Activated CD8-positive, alpha-beta T cell treated with anti-CD3 and anti-CD28 coated beads, Interleukin-2, amount 10 ng/mL, durations not matched to agents 7 days and 5 days (primary cell): ENCODE measurements at regions not wholly inside any gene's neighbourhood (a gene's known extent, or its start where the extent isn't known, plus 50 kb on each side); places are given as distances from the start of the nearest gene placed in this dataset.

Experiments used
- ATAC-seq: fragments of 150-1000 bp; cut with Tn5 transposase; one replicate; pipeline ENCODE4 v1.10.0; 2021; ENCODE audit warnings: moderate library complexity
- CTCF ChIA-PET: fragments of 350-600 bp; sonication (Branson Sonifier 250); formaldehyde crosslinking; loops from one replicate; lab custom pipeline; 2021; ENCODE audit warnings: antibody characterized with exemption; lab: Charles Lee
- POLR2A ChIA-PET: fragments of 350-600 bp; sonication (Branson Sonifier 250); formaldehyde crosslinking; loops from one replicate; lab custom pipeline; 2021; ENCODE audit warnings: antibody characterized with exemption; lab: Charles Lee
- DNase-seq: peaks from one replicate; pipeline ENCODE4 v3.0.0-alpha.2; 2020
- H3K27ac Mint-ChIP-seq: one replicate; pipeline ENCODE4 v1.8.0; 2021; ENCODE audit warnings: mild to moderate bottlenecking, mixed read lengths
- H3K27me3 Mint-ChIP-seq: one replicate; pipeline ENCODE4 v1.8.0; 2021; ENCODE audit warnings: low read depth, mixed read lengths
- H3K36me3 Mint-ChIP-seq: one replicate; pipeline ENCODE4 v1.8.0; 2021; ENCODE audit warnings: low read depth, mixed read lengths
- H3K4me1 Mint-ChIP-seq: one replicate; pipeline ENCODE4 v1.8.0; 2021; ENCODE audit warnings: low read depth, mixed read lengths
- H3K4me3 Mint-ChIP-seq: one replicate; pipeline ENCODE4 v1.8.0; 2021; ENCODE audit warnings: mild to moderate bottlenecking, mixed read lengths
- H3K9me3 Mint-ChIP-seq: one replicate; pipeline ENCODE4 v1.8.0; 2022; ENCODE audit warnings: mixed read lengths; ENCODE audit not compliant: insufficient read depth

DNA sequence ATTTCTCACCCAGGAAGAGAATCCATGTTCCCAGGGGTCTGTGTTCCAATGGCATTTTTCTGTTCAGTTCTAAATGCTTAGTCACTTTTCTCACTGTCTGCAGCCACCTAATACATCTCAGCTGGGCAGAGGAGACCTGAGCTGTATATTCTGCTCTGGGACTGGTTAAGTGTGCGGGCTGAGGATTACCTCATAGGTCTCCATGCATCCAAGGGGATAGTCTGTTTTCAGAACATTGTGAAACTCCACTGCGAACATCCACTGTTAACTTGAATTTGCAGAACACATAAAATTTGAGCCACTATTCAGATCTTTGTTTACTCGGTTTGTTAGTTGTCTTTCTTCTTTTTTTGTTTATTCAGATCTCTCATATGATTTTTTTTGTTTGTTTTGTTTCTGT lies 947.1 kb downstream of the TFAP2A start:
- Mint-ChIP-seq H3K27me3 (no peaks in the 10 kb centered on the region), H3K9me3 (peaks cover 5% of the 10 kb centered on the region), H3K36me3 (no peaks in the 10 kb centered on the region), H3K4me1 (no peaks in the 10 kb centered on the region), H3K27ac (no peak overlapping the region), H3K4me3 (no peak overlapping the region)
- no peak for DNase-seq
- ChIA-PET POLR2A (no interaction called here), CTCF (no interaction called here)
- ATAC-seq: no peak

DNA sequence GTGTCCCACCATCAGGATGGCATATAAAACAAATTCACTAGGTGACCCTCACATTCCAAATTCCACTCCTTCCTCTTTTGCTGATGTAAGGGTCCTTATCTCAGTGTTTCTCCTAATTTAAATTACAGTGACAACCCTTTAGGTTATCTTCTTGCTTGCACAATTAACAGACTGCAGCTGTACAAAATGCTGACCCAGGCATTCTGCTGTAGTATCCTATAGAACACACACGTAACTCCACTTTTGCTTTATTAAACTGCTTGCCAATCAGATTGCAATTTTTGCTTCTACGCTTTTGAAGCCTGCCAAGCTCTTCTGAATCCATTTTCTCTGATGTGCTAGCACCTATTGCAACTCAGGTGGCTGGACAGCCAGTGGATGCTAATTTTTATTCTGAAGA lies 950.3 kb downstream of the TFAP2A start:
- Mint-ChIP-seq H3K9me3 (peaks cover 13% of the 10 kb centered on the region), H3K4me1 (no peaks in the 10 kb centered on the region), H3K27me3 (no peaks in the 10 kb centered on the region)

DNA sequence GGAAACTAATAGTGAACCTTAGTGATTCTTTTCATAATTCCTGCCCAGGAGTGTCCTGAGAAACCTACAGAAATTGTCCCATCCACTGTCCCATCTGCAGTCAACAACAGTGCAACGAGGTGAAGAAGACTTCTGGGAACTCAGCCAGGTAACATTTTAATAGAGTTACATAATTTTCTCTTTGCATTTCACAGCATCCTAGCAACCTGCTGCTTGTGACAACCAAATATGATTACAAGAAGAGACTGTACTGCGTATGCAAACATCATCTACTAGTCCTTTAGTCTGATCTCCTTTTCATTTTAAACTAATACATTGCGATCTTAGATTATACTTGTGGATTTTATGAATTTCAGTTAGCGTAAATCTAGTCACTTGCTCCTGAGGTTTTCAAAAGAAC lies 951.6 kb downstream of the TFAP2A start:
- H3K27me3 Mint-ChIP-seq: no peaks in the 10 kb centered on the region
- CTCF ChIA-PET: no interaction called here
- H3K9me3 Mint-ChIP-seq: peaks cover 13% of the 10 kb centered on the region

More for the DNA sequence above, 950.3 kb downstream of the TFAP2A start:
- no peak overlapping the region for H3K4me3 Mint-ChIP-seq
- H3K36me3 Mint-ChIP-seq: no peaks in the 10 kb centered on the region
- ChIA-PET POLR2A (no interaction called here), CTCF (no interaction called here)
- no peak for DNase-seq
- no peak for ATAC-seq
- H3K27ac Mint-ChIP-seq: no peak overlapping the region

DNA sequence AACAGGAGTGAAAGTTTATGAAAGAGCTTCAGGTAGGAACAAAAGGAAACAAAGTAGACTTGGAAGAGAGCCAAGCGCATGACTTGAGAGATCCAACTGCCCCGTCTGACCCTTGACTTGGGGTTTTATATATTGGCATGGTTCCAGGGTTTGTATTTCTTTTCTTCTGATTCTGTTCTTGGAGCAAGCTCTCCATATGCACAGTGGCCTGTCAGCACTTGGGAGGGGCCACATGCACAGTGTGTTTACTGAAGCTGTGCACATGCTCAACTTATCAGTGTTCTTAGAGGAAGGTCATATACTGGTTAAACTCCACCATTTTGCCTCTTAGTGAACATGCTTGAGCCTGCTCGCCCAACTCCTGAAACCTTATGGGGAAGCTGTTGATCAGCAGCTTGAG lies 953.7 kb downstream of the TFAP2A start:
- Mint-ChIP-seq H3K4me1 (no peaks in the 10 kb centered on the region), H3K27me3 (no peaks in the 10 kb centered on the region), H3K36me3 (no peaks in the 10 kb centered on the region), H3K4me3 (no peak overlapping the region), H3K27ac (no peak overlapping the region), H3K9me3 (peaks cover 7% of the 10 kb centered on the region)
- DNase-seq (no peak), ATAC-seq (no peak)
- POLR2A ChIA-PET: no interaction called here
- CTCF ChIA-PET: no interaction called here

More for the DNA sequence above, 951.6 kb downstream of the TFAP2A start:
- H3K27ac Mint-ChIP-seq: no peak overlapping the region
- H3K36me3 Mint-ChIP-seq: no peaks in the 10 kb centered on the region
- POLR2A ChIA-PET: no interaction called here
- no peaks in the 10 kb centered on the region for H3K4me1 Mint-ChIP-seq
- DNase-seq (no peak), ATAC-seq (no peak)
- H3K4me3 Mint-ChIP-seq: no peak overlapping the region

DNA sequence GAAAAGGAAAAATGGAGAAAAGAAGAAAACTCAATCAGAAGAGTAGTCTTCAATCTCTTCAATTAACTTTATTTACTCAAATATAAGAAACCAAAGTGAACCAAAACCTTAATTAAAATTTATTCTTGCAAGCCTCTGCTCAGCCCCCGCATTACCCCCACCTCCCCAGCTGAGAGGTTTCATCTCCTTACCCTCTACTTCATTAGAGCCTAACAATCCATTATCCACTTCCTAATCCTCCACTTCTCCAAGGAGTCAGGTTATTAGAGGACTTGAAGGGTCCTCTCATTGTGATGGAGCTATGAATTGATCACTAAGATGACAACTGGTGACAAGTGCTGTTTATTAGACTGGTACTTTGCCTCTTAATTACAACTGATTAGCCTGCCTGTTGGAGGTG lies 956.5 kb downstream of the TFAP2A start:
- ChIA-PET POLR2A (no interaction called here), CTCF (no interaction called here)
- ATAC-seq (no peak), DNase-seq (no peak)
- Mint-ChIP-seq H3K4me1 (no peaks in the 10 kb centered on the region), H3K27ac (no peak overlapping the region), H3K9me3 (peaks cover 7% of the 10 kb centered on the region), H3K4me3 (no peak overlapping the region), H3K27me3 (no peaks in the 10 kb centered on the region), H3K36me3 (no peaks in the 10 kb centered on the region)

DNA sequence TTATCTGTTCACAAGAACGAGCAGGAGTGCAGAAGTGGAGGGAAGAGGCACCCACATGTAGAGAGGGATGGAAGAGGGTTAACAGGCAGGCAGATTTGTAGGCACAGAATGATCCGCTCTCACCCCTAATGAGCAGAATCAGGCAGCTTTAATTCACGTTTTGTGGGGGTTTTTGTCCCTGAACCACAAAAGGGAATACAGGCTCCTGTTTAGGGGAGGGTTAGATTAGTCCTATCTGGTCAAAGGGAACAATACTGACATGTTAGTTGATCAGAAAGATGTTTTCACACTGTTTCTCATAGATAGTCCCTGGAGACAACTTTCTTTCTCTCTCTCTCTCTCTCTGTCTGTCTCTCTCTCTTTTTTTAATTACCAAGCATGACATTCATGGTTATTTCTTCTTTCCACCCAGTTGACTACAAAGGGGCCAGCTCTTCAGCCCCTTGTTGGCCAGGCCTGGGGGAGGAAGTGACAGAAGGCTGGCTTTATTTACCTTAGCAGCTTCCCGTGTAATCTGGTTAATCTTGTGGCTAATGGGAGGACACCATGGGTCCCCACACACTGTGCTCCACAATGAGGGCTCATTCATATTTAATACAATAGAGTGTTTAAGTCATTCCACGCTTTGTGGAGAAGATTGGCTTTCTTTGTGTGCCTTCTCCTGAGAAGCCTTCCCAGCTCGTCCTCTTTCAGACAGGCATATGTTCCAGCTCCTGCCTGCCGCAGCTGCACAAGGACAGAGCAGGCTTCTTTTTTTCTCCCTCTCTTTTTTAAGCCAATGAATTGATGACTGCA lies 958.8 kb downstream of the TFAP2A start:
- CTCF ChIA-PET: no interaction called here
- no peaks in the 10 kb centered on the region for H3K36me3 Mint-ChIP-seq
- DNase-seq (no peak), ATAC-seq (no peak)
- H3K27me3 Mint-ChIP-seq: no peaks in the 10 kb centered on the region
- H3K27ac Mint-ChIP-seq: no peak overlapping the region
- H3K4me3 Mint-ChIP-seq: no peak overlapping the region
- POLR2A ChIA-PET: no interaction called here
- no peaks in the 10 kb centered on the region for H3K4me1 Mint-ChIP-seq
- peaks cover under 1% of the 10 kb centered on the region for H3K9me3 Mint-ChIP-seq

DNA sequence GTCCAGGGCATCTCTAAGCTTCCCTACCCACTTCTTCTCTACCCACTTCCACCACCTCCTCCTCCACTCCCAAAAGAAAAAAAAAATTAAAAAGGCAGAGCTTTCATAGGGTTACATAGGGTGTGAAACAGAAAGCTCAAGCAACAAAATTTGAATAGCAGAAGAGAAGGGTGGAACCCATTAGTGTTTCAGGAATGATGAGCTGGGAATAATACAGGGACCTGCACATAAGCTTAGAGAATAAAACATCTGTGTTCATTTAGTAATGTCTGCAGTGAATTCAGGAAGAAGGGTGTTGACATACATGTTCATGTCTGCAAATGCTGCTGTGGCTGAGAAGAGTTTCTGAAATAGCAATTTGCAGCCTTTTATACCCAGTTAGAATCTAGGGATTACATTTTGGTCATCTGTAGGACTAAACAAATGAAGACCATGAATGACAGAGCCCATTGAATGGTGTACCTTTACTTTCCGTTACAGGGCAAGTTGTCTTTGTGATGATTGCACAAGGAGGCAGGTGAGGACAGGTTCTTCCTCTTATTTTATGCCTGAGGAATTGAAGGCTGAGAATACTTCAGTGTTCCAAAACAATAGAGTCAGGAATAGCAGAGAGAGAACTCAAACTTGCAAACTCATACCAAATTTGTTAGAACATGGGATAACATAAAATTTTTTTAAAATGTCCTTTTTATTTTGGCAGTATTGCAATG lies 975.1 kb downstream of the TFAP2A start:
- ChIA-PET POLR2A (no interaction called here), CTCF (no interaction called here)
- Mint-ChIP-seq H3K9me3 (peaks cover 12% of the 10 kb centered on the region), H3K27me3 (no peaks in the 10 kb centered on the region), H3K4me3 (no peak overlapping the region), H3K27ac (no peak overlapping the region), H3K4me1 (no peaks in the 10 kb centered on the region), H3K36me3 (no peaks in the 10 kb centered on the region)
- no peak for ATAC-seq
- DNase-seq: no peak

DNA sequence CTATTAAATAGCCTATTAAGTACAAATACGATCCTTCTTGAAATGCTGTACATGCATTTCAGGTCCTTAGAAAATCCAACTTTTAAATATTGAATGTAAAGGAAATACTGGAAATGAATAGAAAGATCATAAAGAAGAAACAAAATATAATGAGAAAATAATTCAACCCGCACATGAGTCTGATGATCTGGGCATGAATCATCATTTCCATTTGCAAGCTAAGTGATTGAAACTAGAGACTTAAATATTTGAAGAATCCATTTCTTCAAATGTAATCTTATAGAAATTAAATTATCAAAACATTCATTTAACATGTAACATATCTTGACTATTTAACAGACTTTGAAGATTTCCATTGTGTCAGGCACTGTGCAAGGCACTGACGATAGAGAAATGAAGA lies 977.0 kb downstream of the TFAP2A start:
- ATAC-seq: no peak
- Mint-ChIP-seq H3K36me3 (no peaks in the 10 kb centered on the region), H3K9me3 (peaks cover 15% of the 10 kb centered on the region), H3K4me3 (no peak overlapping the region), H3K4me1 (no peaks in the 10 kb centered on the region), H3K27me3 (no peaks in the 10 kb centered on the region), H3K27ac (no peak overlapping the region)
- CTCF ChIA-PET: no interaction called here
- POLR2A ChIA-PET: no interaction called here
- DNase-seq: no peak

DNA sequence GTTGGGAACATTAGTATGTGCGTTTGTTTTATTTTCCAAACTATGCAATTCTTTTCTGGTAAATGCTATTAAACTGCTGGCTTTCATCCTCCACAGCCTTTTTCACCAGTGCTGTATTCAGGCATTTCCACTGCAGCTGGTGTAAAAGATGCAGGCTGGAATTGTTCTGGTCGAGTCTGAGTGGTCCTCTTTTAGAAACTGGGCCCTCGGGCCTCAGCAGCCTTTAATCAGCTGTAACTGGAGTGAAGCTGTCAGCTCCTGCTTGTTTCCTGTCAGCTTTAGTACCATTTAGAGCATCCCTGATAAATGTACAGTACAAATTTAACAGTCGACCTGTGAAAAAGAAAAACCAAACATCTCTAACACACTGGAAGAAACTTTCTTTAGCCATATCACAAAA lies 979.6 kb downstream of the TFAP2A start:
- ChIA-PET POLR2A (no interaction called here), CTCF (no interaction called here)
- H3K4me3 Mint-ChIP-seq: no peak overlapping the region
- H3K9me3 Mint-ChIP-seq: peaks cover 11% of the 10 kb centered on the region
- no peak for ATAC-seq
- no peaks in the 10 kb centered on the region for H3K27me3 Mint-ChIP-seq
- H3K4me1 Mint-ChIP-seq: no peaks in the 10 kb centered on the region
- no peaks in the 10 kb centered on the region for H3K36me3 Mint-ChIP-seq
- H3K27ac Mint-ChIP-seq: no peak overlapping the region
- DNase-seq: no peak

DNA sequence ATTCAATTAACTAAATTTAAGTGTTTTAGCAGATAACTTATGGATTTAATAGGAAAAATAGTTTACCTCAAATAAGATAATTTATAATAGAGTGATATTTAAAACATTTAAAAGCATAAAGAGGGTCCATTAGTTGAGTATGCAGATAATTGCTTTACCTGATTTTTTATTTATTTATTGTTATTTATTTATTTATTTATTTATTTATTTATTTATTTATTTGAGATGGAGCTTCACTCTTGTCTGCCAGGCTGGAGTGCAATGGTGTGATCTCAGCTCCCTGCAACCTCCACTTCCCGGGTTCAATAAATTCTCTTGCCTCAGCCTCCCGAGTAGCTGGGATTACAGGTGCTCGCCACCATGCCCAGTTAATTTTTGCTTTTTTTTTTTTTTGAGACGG lies 982.9 kb downstream of the TFAP2A start:
- Mint-ChIP-seq H3K27ac (no peak overlapping the region), H3K9me3 (peaks cover 12% of the 10 kb centered on the region), H3K27me3 (no peaks in the 10 kb centered on the region), H3K4me3 (no peak overlapping the region), H3K36me3 (no peaks in the 10 kb centered on the region), H3K4me1 (no peaks in the 10 kb centered on the region)
- no peak for DNase-seq
- ChIA-PET CTCF (no interaction called here), POLR2A (no interaction called here)
- no peak for ATAC-seq

DNA sequence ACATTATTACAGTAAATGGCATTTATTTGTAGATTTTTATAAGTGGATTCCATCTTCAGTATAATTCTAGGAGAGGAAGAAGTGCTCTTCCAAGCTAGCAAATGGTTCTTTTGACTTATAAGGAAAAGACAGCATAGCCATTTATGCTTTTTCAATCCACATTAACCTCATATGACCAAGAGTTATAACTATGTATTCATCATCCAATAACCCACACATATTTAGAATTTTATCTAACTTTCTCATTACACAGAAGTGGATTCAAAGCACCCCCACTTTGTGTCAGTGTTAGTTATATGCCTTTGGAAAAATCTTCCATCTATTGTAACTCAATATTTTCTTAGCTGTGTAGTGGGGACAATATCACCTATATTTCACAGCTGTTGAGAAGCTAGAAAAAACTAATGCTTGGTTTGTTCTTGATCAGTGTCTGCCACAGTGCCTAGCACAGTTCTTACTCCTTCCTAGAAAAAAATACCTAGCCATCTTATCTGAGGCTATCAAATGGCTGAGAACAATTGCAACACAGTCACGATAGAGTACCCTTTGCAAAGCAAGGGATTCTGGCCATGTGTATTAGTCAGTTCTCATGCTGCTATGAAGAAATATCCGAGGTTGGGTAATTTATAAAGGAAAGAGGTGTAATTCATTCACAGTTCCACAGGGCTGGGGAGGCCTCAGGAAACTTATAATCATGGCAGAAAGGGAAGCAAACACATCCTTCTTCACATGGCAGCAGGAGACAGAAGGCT lies 986.3 kb downstream of the TFAP2A start:
- H3K36me3 Mint-ChIP-seq: no peaks in the 10 kb centered on the region
- CTCF ChIA-PET: no interaction called here
- no peak overlapping the region for H3K27ac Mint-ChIP-seq
- peaks cover 8% of the 10 kb centered on the region for H3K9me3 Mint-ChIP-seq
- DNase-seq: no peak
- ATAC-seq: no peak
- no peak overlapping the region for H3K4me3 Mint-ChIP-seq
- H3K4me1 Mint-ChIP-seq: no peaks in the 10 kb centered on the region
- POLR2A ChIA-PET: no interaction called here
- H3K27me3 Mint-ChIP-seq: no peaks in the 10 kb centered on the region

DNA sequence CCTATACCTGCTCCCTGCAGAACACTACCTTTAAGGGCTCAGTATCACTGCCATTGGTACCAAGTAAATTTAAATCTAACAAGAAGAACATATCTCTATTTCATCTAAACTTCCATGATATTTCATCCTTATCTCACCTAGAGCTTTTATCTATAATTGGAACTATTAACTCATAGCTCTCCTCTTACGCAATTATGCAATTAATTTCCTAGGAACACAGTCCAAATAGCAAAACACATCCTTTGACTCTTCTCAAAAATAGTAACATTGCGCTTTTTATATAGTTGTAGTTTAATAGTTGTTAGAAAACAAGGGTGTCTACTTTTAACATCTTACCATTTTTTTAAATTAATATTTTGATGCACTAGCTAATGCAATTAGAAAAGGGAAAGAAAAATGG lies 986.8 kb upstream of the SLC35B3 start:
- DNase-seq: no peak
- Mint-ChIP-seq H3K9me3 (peaks cover 3% of the 10 kb centered on the region), H3K27me3 (no peaks in the 10 kb centered on the region), H3K36me3 (no peaks in the 10 kb centered on the region), H3K27ac (no peak overlapping the region), H3K4me1 (no peaks in the 10 kb centered on the region), H3K4me3 (no peak overlapping the region)
- POLR2A ChIA-PET: no interaction called here
- CTCF ChIA-PET: no interaction called here
- no peak for ATAC-seq
